SK-N-MC (cell line): ENCODE measurements at regions not wholly inside any gene's neighbourhood (a gene's known extent, or its start where the extent isn't known, plus 50 kb on each side); places are given as distances from the start of the nearest gene placed in this dataset.

Experiments
- DNase-seq: peaks from one replicate; pipeline ENCODE4 v3.0.0-alpha.2; 2011; ENCODE audit warnings: low read depth, low spot score
- H3K27ac ChIP-seq: fragments of 200-600 bp; sonication (generic); 2 replicates; pipeline ENCODE4 v1.5.1; 2016; ENCODE audit warnings: mixed run types
- H3K36me3 ChIP-seq: fragments of 200-600 bp; sonication (generic); 2 replicates; pipeline ENCODE4 v1.6.1; 2017; ENCODE audit warnings: antibody characterized with exemption, low read length, mixed read lengths; ENCODE audit not compliant: insufficient read depth
- H3K4me3 ChIP-seq: fragments of 200-600 bp; sonication (generic); 2 replicates; pipeline ENCODE4 v1.5.1; 2016
- H3K9ac ChIP-seq: fragments of 200-600 bp; sonication (generic); 2 replicates; pipeline ENCODE4 v1.8.0; 2017; ENCODE audit warnings: mixed run types, mixed read lengths; ENCODE audit not compliant: insufficient read length
- H3K9me3 ChIP-seq: fragments of 200-600 bp; sonication (generic); 2 replicates; pipeline ENCODE4 v1.6.1; 2017; ENCODE audit warnings: low read depth, mild to moderate bottlenecking, antibody characterized with exemption, low read length, moderate library complexity, mixed read lengths
- EZH2 ChIP-seq: fragments of 200-600 bp; sonication (generic); IDR thresholded peaks from one replicate; pipeline ENCODE4 v1.6.1; 2017; ENCODE audit warnings: antibody characterized with exemption
- FOXP2 ChIP-seq: optimal IDR thresholded peaks from 2 replicates; pipeline ENCODE3; 2011; ENCODE audit warnings: mild to moderate bottlenecking, moderate library complexity; ENCODE audit not compliant: insufficient read depth; ENCODE audit errors: extremely low read length, control extremely low read depth
- POLR2AphosphoS5 ChIP-seq: IDR thresholded peaks from 2 replicates; pipeline ENCODE4 v1.6.1; 2012; ENCODE audit warnings: mild to moderate bottlenecking, low read depth, low read length, borderline replicate concordance

DNA sequence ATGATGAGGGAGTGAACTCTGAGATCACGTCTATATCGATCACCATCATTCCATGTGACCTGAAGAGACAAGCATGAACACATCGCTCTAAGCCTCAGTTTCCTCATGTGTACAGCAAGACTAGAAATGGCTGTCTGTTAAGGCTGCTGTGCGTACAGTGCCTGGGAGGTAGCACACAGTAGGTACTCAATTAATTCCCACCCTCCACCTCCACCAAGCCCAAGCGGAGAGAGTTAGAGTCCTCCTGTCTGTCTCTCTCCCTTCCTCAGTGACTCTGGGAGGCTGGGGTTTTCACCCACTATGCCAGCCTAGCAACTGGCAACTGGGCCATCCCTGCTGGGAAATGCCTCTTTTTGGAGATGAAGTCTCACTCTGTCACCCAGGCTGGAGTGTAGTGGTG, 318.3 kb upstream of the CCL2 start:
- Histone ChIP-seq H3K9ac (no peak overlapping the region), H3K9me3 (no peaks in the 10 kb centered on the region), H3K27ac (no peak overlapping the region), H3K36me3 (no peaks in the 10 kb centered on the region), H3K4me3 (no peak overlapping the region)
- no peak for DNase-seq
- TF ChIP-seq EZH2, result no peak
- TF ChIP-seq POLR2AphosphoS5, result no peak
- TF ChIP-seq FOXP2, result no peak

DNA sequence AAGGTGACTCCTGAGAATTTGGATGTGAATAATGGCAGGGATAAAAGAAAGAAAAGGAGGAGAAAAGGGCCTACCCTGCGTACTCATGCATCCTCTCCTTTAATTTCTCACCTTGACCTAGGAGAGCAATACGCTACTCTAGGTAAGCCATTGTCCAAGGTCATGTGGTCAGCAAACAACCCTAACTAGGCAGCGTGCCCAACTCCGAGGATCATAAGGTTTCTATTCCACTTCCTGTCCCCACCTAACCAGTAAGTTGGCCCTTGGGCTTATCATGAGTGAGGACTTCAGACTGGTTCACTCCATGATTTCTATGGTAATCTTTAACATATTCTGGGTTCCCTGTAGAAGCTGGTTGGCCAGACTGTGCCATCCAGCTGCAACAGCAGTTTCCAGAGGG, 315.1 kb upstream of the CCL2 start:
- H3K36me3 ChIP-seq, result no peaks in the 10 kb centered on the region
- no peak overlapping the region for H3K4me3 ChIP-seq
- no peak for DNase-seq
- no peaks in the 10 kb centered on the region for H3K9me3 ChIP-seq
- H3K27ac ChIP-seq, result no peak overlapping the region
- TF ChIP-seq FOXP2 (no peak), EZH2 (no peak)
- H3K9ac ChIP-seq, result no peak overlapping the region

GRCh38 chr17:33940769-33941370, 314.2 kb upstream of the CCL2 start:
- no peak for DNase-seq
- no peak overlapping the region for H3K4me3 ChIP-seq
- H3K27ac ChIP-seq, result no peak overlapping the region
- H3K36me3 ChIP-seq, result no peaks in the 10 kb centered on the region
- H3K9ac ChIP-seq, result no peak overlapping the region
- no peaks in the 10 kb centered on the region for H3K9me3 ChIP-seq
- TF ChIP-seq FOXP2, result no peak
- TF ChIP-seq EZH2, result no peak
- TF ChIP-seq POLR2AphosphoS5, result no peak

DNA sequence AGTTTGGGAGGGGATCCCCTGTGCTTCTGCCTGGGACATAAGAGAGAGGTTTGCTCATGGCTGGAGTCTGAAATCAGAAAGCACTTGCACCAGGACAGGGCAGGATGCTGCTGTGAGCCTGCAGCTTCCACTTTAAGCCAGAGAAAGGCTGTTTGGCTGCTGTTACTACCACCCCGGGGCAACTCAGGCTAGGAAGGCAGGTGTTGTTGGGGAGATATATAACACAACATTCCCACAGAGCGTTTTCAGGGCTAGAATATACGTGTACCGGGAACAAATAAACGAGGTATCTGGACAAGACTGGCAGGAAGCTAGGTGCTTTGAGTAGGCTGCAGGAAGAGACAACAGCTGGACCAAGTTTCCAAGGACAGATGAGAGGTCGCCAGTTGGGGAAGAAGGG, 313.3 kb upstream of the CCL2 start:
- no peak overlapping the region for H3K27ac ChIP-seq
- TF ChIP-seq POLR2AphosphoS5 (no peak), EZH2 (no peak), FOXP2 (no peak)
- no peak overlapping the region for H3K4me3 ChIP-seq
- no peak overlapping the region for H3K9ac ChIP-seq
- H3K9me3 ChIP-seq, result no peaks in the 10 kb centered on the region
- H3K36me3 ChIP-seq, result no peaks in the 10 kb centered on the region
- DNase-seq, result no peak

DNA sequence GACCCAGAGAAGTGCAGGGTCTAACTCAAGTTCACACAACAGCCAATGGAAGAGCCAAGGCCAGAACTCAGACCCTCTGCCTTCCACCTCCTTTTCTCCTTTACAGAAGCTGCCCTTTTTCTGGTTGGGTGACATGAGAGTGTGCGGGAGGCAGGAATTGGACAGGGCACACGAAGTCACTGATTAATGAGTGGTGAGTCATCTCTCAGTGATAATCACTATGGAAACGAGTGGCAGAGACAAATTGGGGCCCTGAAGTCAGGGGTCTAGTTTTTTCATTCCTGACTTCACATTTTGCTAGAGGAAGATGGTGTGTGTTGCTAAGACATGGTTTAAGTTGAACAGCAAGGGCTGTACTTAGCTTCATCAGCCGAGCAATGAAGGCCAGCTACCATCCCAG, 312.7 kb upstream of the CCL2 start:
- H3K4me3 ChIP-seq, result no peak overlapping the region
- H3K9me3 ChIP-seq, result no peaks in the 10 kb centered on the region
- H3K36me3 ChIP-seq, result no peaks in the 10 kb centered on the region
- TF ChIP-seq EZH2 (no peak), FOXP2 (no peak), POLR2AphosphoS5 (no peak)
- no peak for DNase-seq
- H3K9ac ChIP-seq, result no peak overlapping the region
- H3K27ac ChIP-seq, result no peak overlapping the region

GRCh38 chr17:33944412-33944811, 310.7 kb upstream of the CCL2 start:
- DNase-seq, result no peak
- Histone ChIP-seq H3K36me3 (no peaks in the 10 kb centered on the region), H3K9me3 (no peaks in the 10 kb centered on the region), H3K27ac (no peak overlapping the region), H3K4me3 (no peak overlapping the region), H3K9ac (no peak overlapping the region)
- TF ChIP-seq POLR2AphosphoS5 (no peak), EZH2 (no peak), FOXP2 (no peak)

- no peak for TF ChIP-seq POLR2AphosphoS5
- TF ChIP-seq EZH2, result no peak
- TF ChIP-seq FOXP2, result no peak
- H3K9me3 ChIP-seq, result no peaks in the 10 kb centered on the region
- no peak for DNase-seq
These were observed 310.3 kb upstream of the CCL2 start for GRCh38 chr17:33944826-33945225.

GRCh38 chr17:33945646-33946546, 309.2 kb upstream of the CCL2 start:
- Histone ChIP-seq H3K36me3 (no peaks in the 10 kb centered on the region), H3K9ac (no peak overlapping the region), H3K27ac (no peak overlapping the region), H3K9me3 (no peaks in the 10 kb centered on the region), H3K4me3 (no peak overlapping the region)
- TF ChIP-seq EZH2 (no peak), POLR2AphosphoS5 (no peak), FOXP2 (no peak)
- no peak for DNase-seq

More at GRCh38 chr17:33944826-33945225, 310.3 kb upstream of the CCL2 start:
- Histone ChIP-seq H3K4me3 (no peak overlapping the region), H3K27ac (no peak overlapping the region), H3K36me3 (no peaks in the 10 kb centered on the region), H3K9ac (no peak overlapping the region)
